ENCODE measurements at regions not wholly inside any gene's neighbourhood (a gene's known extent, or its start where the extent isn't known, plus 50 kb on each side); places are given as distances from the start of the nearest gene placed in this dataset.

DNA sequence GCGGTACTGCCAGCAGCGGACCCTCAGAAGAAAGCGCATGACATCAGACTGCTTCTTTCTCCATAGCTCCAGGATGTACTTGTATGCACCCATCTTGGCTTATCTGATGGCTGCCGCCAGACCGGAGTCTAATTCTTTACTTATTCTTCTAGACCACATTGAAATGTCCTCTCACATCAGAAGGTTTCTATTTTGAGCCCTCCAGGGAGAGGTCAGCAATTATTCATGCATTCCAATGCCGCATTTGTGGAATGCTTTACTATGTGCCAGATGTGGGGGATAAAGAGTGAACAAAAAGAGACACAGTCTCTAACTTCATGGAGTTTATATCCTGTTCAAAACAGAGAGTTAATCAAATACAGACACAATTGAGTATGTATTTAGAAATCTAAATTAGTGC, 230.1 kb downstream of the MIAT start:
- 68 to 73% methylated on average over 6 of the region's 6 CpGs for WGBS, 2 donors
- no peaks in the 10 kb centered on the region for H3K36me3 ChIP-seq
- DNase-seq: no peak
- no peak overlapping the region for H3K27ac ChIP-seq
- intact Hi-C loops (cut with DNase I): no loop called here
- no peaks in the 10 kb centered on the region for H3K9me3 ChIP-seq
- H3K4me1 ChIP-seq: peaks cover 0 to 13% of the 10 kb centered on the region in 2 donors
- no peak overlapping the region for H3K4me3 ChIP-seq (replicated peaks in 1 of 3)
- no peak for TF ChIP-seq POLR2A (IDR thresholded peaks at IDR 0.05)
- TF ChIP-seq, protein P1, sequence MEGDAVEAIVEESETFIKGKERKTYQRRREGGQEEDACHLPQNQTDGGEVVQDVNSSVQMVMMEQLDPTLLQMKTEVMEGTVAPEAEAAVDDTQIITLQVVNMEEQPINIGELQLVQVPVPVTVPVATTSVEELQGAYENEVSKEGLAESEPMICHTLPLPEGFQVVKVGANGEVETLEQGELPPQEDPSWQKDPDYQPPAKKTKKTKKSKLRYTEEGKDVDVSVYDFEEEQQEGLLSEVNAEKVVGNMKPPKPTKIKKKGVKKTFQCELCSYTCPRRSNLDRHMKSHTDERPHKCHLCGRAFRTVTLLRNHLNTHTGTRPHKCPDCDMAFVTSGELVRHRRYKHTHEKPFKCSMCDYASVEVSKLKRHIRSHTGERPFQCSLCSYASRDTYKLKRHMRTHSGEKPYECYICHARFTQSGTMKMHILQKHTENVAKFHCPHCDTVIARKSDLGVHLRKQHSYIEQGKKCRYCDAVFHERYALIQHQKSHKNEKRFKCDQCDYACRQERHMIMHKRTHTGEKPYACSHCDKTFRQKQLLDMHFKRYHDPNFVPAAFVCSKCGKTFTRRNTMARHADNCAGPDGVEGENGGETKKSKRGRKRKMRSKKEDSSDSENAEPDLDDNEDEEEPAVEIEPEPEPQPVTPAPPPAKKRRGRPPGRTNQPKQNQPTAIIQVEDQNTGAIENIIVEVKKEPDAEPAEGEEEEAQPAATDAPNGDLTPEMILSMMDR (IDR thresholded peaks at IDR 0.05): no peak
- H3K27me3 ChIP-seq: no peaks in the 10 kb centered on the region

DNA sequence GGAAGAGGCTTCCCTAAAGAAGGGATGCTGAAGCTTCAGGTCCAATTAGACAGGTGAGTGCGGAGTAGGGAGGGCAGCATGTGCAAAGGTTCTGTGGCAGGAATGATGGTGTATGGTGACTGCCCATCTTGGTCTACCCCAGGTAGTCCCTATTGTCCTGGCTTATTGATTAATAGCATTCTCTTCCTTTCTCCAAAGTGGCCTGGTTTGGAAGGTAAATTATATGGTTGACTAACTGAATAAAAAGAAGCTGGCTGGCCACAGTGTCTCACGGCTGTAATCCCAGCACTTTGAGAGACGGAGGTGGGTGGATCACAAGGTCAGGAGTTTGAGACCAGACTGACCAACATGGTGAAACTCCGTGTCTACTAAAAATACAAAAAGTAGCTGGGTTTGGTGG, 230.5 kb downstream of the MIAT start:
- intact Hi-C loops (cut with DNase I): no loop called here
- Histone ChIP-seq H3K9me3 (no peaks in the 10 kb centered on the region), H3K4me3 (replicated peaks in 1 of 3) (no peak overlapping the region), H3K4me1 (peaks cover 0 to 15% of the 10 kb centered on the region in 2 donors), H3K36me3 (no peaks in the 10 kb centered on the region), H3K27me3 (no peaks in the 10 kb centered on the region), H3K27ac (no peak overlapping the region)
- 66 to 86% methylated on average over 4 of the region's 4 CpGs for WGBS, 2 donors
- TF ChIP-seq, protein P1 (IDR thresholded peaks at IDR 0.05): no peak
- TF ChIP-seq POLR2A (IDR thresholded peaks at IDR 0.05): no peak
- no peak for DNase-seq

DNA sequence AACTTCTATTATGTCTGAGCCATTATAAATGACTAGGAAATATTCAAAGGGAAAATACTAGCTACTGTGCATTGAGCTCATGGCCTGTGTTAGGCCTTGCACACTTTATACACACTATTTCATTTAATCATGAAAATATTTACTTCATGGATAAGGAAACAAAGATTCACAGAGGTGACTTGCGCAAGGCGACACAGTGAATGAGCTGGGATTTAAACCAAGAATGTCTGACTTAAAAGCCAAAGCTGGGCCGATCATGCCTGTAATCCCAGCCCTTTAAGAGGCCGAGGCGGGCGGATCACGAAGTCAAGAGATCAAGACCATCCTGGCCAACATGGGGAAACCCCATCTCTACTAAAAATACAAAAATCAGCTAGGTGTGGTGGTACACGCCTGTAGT, 231.5 kb downstream of the MIAT start:
- Histone ChIP-seq H3K9me3 (no peaks in the 10 kb centered on the region), H3K36me3 (no peaks in the 10 kb centered on the region), H3K27ac (no peak overlapping the region), H3K27me3 (no peaks in the 10 kb centered on the region), H3K4me1 (peaks cover 0 to 21% of the 10 kb centered on the region in 2 donors), H3K4me3 (replicated peaks in 1 of 3) (no peak overlapping the region)
- intact Hi-C loops (cut with DNase I): no loop called here
- 90 to 97% methylated on average over 8 of the region's 8 CpGs for WGBS, 2 donors
- TF ChIP-seq, protein P1 (IDR thresholded peaks at IDR 0.05): no peak
- no peak for TF ChIP-seq POLR2A (IDR thresholded peaks at IDR 0.05)
- DNase-seq: no peak

DNA sequence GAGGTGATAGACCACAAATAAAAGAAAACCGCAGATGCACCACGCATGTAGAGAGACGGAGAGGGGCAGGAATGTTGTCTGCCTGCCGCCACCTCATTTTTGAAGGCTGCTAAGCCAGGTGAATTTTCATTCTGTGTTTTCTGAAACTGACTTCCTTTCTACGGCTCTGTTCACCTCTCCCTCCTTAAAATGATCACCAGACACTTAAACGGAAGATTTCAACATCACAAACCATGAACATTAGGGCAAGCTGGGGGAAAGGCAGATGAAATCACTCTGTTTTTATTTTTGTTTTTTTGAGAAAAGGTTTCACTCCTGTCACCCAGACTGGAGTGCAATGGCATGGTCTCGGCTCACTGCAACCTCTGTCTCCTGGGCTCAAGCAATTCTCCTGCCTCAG, 232.4 kb downstream of the MIAT start:
- TF ChIP-seq, protein P1 (IDR thresholded peaks at IDR 0.05): no peak
- TF ChIP-seq POLR2A (IDR thresholded peaks at IDR 0.05): no peak
- WGBS, 2 donors: 84 to 86% methylated on average over 7 of the region's 7 CpGs
- intact Hi-C loops (cut with DNase I): no loop called here

DNA sequence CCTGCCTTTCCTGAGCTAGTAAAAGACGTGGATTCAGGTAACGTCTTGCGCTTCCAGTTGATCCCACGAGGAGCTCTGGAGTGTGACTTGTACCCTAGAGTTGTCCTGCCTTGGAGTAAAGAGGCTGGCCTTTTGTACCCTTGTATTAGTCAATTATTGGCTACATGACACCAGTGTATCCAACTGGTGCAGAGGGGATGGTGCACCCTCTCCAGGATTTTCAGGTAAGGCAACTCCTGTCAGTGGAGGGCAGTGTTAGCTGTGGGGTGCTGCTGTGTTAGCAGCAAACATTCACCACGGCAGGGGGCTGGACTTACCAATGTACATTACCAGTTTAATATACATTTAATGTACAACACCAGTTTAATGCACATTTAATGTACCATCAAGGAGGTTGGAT, 233.5 kb downstream of the MIAT start:
- Histone ChIP-seq H3K27ac (no peak overlapping the region), H3K4me3 (replicated peaks in 1 of 3) (no peak overlapping the region), H3K4me1 (peaks cover 10 to 37% of the 10 kb centered on the region in 2 donors), H3K9me3 (no peaks in the 10 kb centered on the region), H3K36me3 (no peaks in the 10 kb centered on the region), H3K27me3 (no peaks in the 10 kb centered on the region)
- no peak for DNase-seq
- 57 to 65% methylated on average over 5 of the region's 5 CpGs for WGBS, 2 donors
- no peak for TF ChIP-seq POLR2A (IDR thresholded peaks at IDR 0.05)
- TF ChIP-seq, protein P1 (IDR thresholded peaks at IDR 0.05): no peak
- intact Hi-C loops (cut with DNase I): no loop called here

More for the DNA sequence above, 232.4 kb downstream of the MIAT start:
- no peak for DNase-seq
- no peaks in the 10 kb centered on the region for H3K27me3 ChIP-seq
- H3K4me1 ChIP-seq: peaks cover 4 to 29% of the 10 kb centered on the region in 2 donors
- H3K36me3 ChIP-seq: no peaks in the 10 kb centered on the region
- H3K27ac ChIP-seq: no peak overlapping the region
- H3K9me3 ChIP-seq: no peaks in the 10 kb centered on the region
- no peak overlapping the region for H3K4me3 ChIP-seq (replicated peaks in 1 of 3)
